ENCODE measurements at regions not wholly inside any gene's neighbourhood (a gene's known extent, or its start where the extent isn't known, plus 50 kb on each side); places are given as distances from the start of the nearest gene placed in this dataset.

GRCh38 chr1:185404907-185405568, 88.0 kb upstream of the IVNS1ABP start:
- Histone ChIP-seq H3K9ac (ENCODE audit: low read length) (no peak overlapping the region), H3K36me3 (replicated peaks; ENCODE audit: insufficient read depth, low read length) (no peaks in the 10 kb centered on the region), H3K79me2 (ENCODE audit: low read length) (no peaks in the 10 kb centered on the region), H3K4me3 (ENCODE audit: low read length) (no peak overlapping the region), H3F3A (ENCODE audit: insufficient read depth, low read length) (no peaks in the 10 kb centered on the region), H3K4me1 (ENCODE audit: low read length) (no peaks in the 10 kb centered on the region), H4K20me1 (ENCODE audit: insufficient read depth, low read length) (no peaks in the 10 kb centered on the region), H3K4me2 (ENCODE audit: low read depth, low read length) (no peak overlapping the region), H3K9me2 (replicated peaks; ENCODE audit: insufficient read depth, low read length) (no peaks in the 10 kb centered on the region), H3K9me3 (replicated peaks; ENCODE audit: insufficient read depth, low read length) (no peaks in the 10 kb centered on the region), H3K27me3 (replicated peaks; ENCODE audit: insufficient read depth, low read length) (no peaks in the 10 kb centered on the region), H3K27ac (ENCODE audit: low read length) (no peak overlapping the region), H2AFZ (ENCODE audit: low read length) (no peak overlapping the region)
- TF ChIP-seq EZH2 (optimal IDR thresholded peaks at IDR 0.05; ENCODE audit: low read depth, low read length), result no peak
- no peak for DNase-seq

- Histone ChIP-seq H2AFZ (ENCODE audit: low read length) (no peak overlapping the region), H3K4me1 (ENCODE audit: low read length) (no peaks in the 10 kb centered on the region)
- no peak for DNase-seq
Measured at GRCh38 chr1:185404291-185404690, 87.2 kb upstream of the IVNS1ABP start.

GRCh38 chr1:185402930-185403329, 85.9 kb upstream of the IVNS1ABP start:
- Histone ChIP-seq H3K4me1 (ENCODE audit: low read length) (0 out of 2 replicates have a peak, but pooled peaks cover 4% of the 10 kb centered on the region), H4K20me1 (ENCODE audit: insufficient read depth, low read length) (no peaks in the 10 kb centered on the region), H3K27ac (ENCODE audit: low read length) (no peak overlapping the region), H3K79me2 (ENCODE audit: low read length) (no peaks in the 10 kb centered on the region), H2AFZ (ENCODE audit: low read length) (no peak overlapping the region), H3K4me2 (ENCODE audit: low read depth, low read length) (no peak overlapping the region), H3F3A (ENCODE audit: insufficient read depth, low read length) (no peaks in the 10 kb centered on the region), H3K27me3 (replicated peaks; ENCODE audit: insufficient read depth, low read length) (no peaks in the 10 kb centered on the region), H3K9me3 (replicated peaks; ENCODE audit: insufficient read depth, low read length) (no peaks in the 10 kb centered on the region), H3K9ac (ENCODE audit: low read length) (no peak overlapping the region), H3K9me2 (replicated peaks; ENCODE audit: insufficient read depth, low read length) (no peaks in the 10 kb centered on the region), H3K36me3 (replicated peaks; ENCODE audit: insufficient read depth, low read length) (no peaks in the 10 kb centered on the region), H3K4me3 (ENCODE audit: low read length) (no peak overlapping the region)
- TF ChIP-seq CTCF (IDR thresholded peaks at IDR 0.05; ENCODE audit: low read length) (no peak), EZH2phosphoT487 (IDR thresholded peaks at IDR 0.05; ENCODE audit: low read length) (no peak), EZH2 (optimal IDR thresholded peaks at IDR 0.05; ENCODE audit: low read depth, low read length) (no peak)
- DNase-seq, result no peak

More at GRCh38 chr1:185404291-185404690, 87.2 kb upstream of the IVNS1ABP start:
- no peaks in the 10 kb centered on the region for H3K9me2 ChIP-seq (replicated peaks; ENCODE audit: insufficient read depth, low read length)
- H3F3A ChIP-seq (ENCODE audit: insufficient read depth, low read length), result no peaks in the 10 kb centered on the region
- TF ChIP-seq CTCF (IDR thresholded peaks at IDR 0.05; ENCODE audit: low read length) (no peak), EZH2phosphoT487 (IDR thresholded peaks at IDR 0.05; ENCODE audit: low read length) (no peak), EZH2 (optimal IDR thresholded peaks at IDR 0.05; ENCODE audit: low read depth, low read length) (no peak)
- H3K9ac ChIP-seq (ENCODE audit: low read length), result no peak overlapping the region
- H3K4me2 ChIP-seq (ENCODE audit: low read depth, low read length), result no peak overlapping the region
- no peak overlapping the region for H3K4me3 ChIP-seq (ENCODE audit: low read length)
- H3K79me2 ChIP-seq (ENCODE audit: low read length), result no peaks in the 10 kb centered on the region
- no peaks in the 10 kb centered on the region for H3K36me3 ChIP-seq (replicated peaks; ENCODE audit: insufficient read depth, low read length)
- no peaks in the 10 kb centered on the region for H3K9me3 ChIP-seq (replicated peaks; ENCODE audit: insufficient read depth, low read length)
- no peaks in the 10 kb centered on the region for H3K27me3 ChIP-seq (replicated peaks; ENCODE audit: insufficient read depth, low read length)
- H4K20me1 ChIP-seq (ENCODE audit: insufficient read depth, low read length), result no peaks in the 10 kb centered on the region
- H3K27ac ChIP-seq (ENCODE audit: low read length), result no peak overlapping the region

GRCh38 chr1:185401019-185401418, 84.0 kb upstream of the IVNS1ABP start:
- H3K36me3 ChIP-seq (replicated peaks; ENCODE audit: insufficient read depth, low read length), result no peaks in the 10 kb centered on the region
- no peak overlapping the region for H3K27ac ChIP-seq (ENCODE audit: low read length)
- no peak overlapping the region for H3K9ac ChIP-seq (ENCODE audit: low read length)
- TF ChIP-seq EZH2 (optimal IDR thresholded peaks at IDR 0.05; ENCODE audit: low read depth, low read length), result no peak
- no peak for TF ChIP-seq EZH2phosphoT487 (IDR thresholded peaks at IDR 0.05; ENCODE audit: low read length)
- TF ChIP-seq CTCF (IDR thresholded peaks at IDR 0.05; ENCODE audit: low read length), result no peak
- H3F3A ChIP-seq (ENCODE audit: insufficient read depth, low read length), result no peaks in the 10 kb centered on the region
- H2AFZ ChIP-seq (ENCODE audit: low read length), result no peak overlapping the region
- H3K4me1 ChIP-seq (ENCODE audit: low read length), result 0 out of 2 replicates have a peak, but pooled peaks cover 4% of the 10 kb centered on the region
- no peaks in the 10 kb centered on the region for H3K9me2 ChIP-seq (replicated peaks; ENCODE audit: insufficient read depth, low read length)
- no peak for DNase-seq
- H3K27me3 ChIP-seq (replicated peaks; ENCODE audit: insufficient read depth, low read length), result no peaks in the 10 kb centered on the region
- H3K9me3 ChIP-seq (replicated peaks; ENCODE audit: insufficient read depth, low read length), result no peaks in the 10 kb centered on the region
- H3K79me2 ChIP-seq (ENCODE audit: low read length), result no peaks in the 10 kb centered on the region
- no peak overlapping the region for H3K4me3 ChIP-seq (ENCODE audit: low read length)
- H3K4me2 ChIP-seq (ENCODE audit: low read depth, low read length), result no peak overlapping the region
- no peaks in the 10 kb centered on the region for H4K20me1 ChIP-seq (ENCODE audit: insufficient read depth, low read length)
